ENCODE measurements at regions not wholly inside any gene's neighbourhood (a gene's known extent, or its start where the extent isn't known, plus 50 kb on each side); places are given as distances from the start of the nearest gene placed in this dataset.

DNA sequence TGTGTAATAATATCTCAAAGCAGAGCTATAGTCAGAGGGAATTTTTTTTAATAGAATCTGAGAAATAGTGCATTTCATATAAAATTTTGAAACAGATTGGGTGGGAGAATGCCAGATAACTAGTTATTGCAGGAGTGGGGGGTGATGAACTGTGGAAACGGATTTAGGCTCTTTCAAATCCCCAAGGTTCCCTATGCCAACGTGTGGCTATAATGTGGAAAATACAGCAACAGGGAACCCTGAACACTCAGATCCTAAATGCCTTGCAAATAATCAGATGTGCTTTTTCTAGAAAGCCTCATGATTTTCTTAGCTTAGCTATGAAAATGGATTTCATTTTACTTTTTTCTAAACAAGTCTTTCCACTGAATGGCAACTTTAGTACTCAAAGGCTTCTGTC, 180.5 kb upstream of the DMAC1 start:
- Histone ChIP-seq H3K36me3 (ENCODE audit: insufficient read depth, low read length) (no peaks in the 10 kb centered on the region), H3K27ac (ENCODE audit: low read length) (peak overlapping the region; percentile 52), H3K79me2 (ENCODE audit: insufficient read depth, low read length) (no peaks in the 10 kb centered on the region), H3K4me1 (ENCODE audit: insufficient read depth, low read length) (peaks cover 67% of the 10 kb centered on the region), H3K4me2 (ENCODE audit: insufficient read depth, low read length) (no peak overlapping the region), H2AFZ (ENCODE audit: low read depth, low read length) (no peak overlapping the region), H3K9me3 (ENCODE audit: insufficient read depth, low read length, severe bottlenecking) (no peaks in the 10 kb centered on the region), H3K4me3 (ENCODE audit: low read depth in 1 of 2, low read length in 2 of 2) (no peak overlapping the region), H4K20me1 (ENCODE audit: insufficient read depth, low read length) (no peaks in the 10 kb centered on the region), H3K27me3 (ENCODE audit: insufficient read depth, low read length, poor library complexity) (no peaks in the 10 kb centered on the region), H3K9ac (ENCODE audit: low read depth, low read length) (no peak overlapping the region)
- no peak for ATAC-seq (ENCODE audit: insufficient read depth, low read depth)
- DNase-seq = no peak
- TF ChIP-seq CTCF (IDR thresholded peaks at IDR 0.05; ENCODE audit: borderline replicate concordance, extremely low read depth, low read length, poor library complexity, severe bottlenecking) (no peak), EZH2 (IDR thresholded peaks at IDR 0.05; ENCODE audit: borderline replicate concordance, low read depth, low read length, severe bottlenecking) (no peak)

GRCh38 chr9:7979611-7980010, 180.0 kb upstream of the DMAC1 start:
- peaks cover 71% of the 10 kb centered on the region for H3K4me1 ChIP-seq (ENCODE audit: insufficient read depth, low read length)
- no peaks in the 10 kb centered on the region for H4K20me1 ChIP-seq (ENCODE audit: insufficient read depth, low read length)
- no peaks in the 10 kb centered on the region for H3K79me2 ChIP-seq (ENCODE audit: insufficient read depth, low read length)
- H2AFZ ChIP-seq (ENCODE audit: low read depth, low read length) = no peak overlapping the region; the same call in 1 of the 2 replicates
- H3K4me3 ChIP-seq (ENCODE audit: low read depth in 1 of 2, low read length in 2 of 2) = no peak overlapping the region
- H3K27me3 ChIP-seq (ENCODE audit: insufficient read depth, low read length, poor library complexity) = no peaks in the 10 kb centered on the region
- ATAC-seq (ENCODE audit: insufficient read depth, low read depth) (no peak), DNase-seq (no peak)
- H3K27ac ChIP-seq (ENCODE audit: low read length) = peak overlapping the region; percentile 52
- H3K9me3 ChIP-seq (ENCODE audit: insufficient read depth, low read length, severe bottlenecking) = no peaks in the 10 kb centered on the region
- no peak overlapping the region for H3K4me2 ChIP-seq (ENCODE audit: insufficient read depth, low read length)
- no peak overlapping the region for H3K9ac ChIP-seq (ENCODE audit: low read depth, low read length)
- no peak for TF ChIP-seq CTCF (IDR thresholded peaks at IDR 0.05; ENCODE audit: borderline replicate concordance, extremely low read depth, low read length, poor library complexity, severe bottlenecking)
- H3K36me3 ChIP-seq (ENCODE audit: insufficient read depth, low read length) = no peaks in the 10 kb centered on the region

GRCh38 chr9:7977586-7977985, 178.0 kb upstream of the DMAC1 start:
- Histone ChIP-seq H3K27me3 (ENCODE audit: insufficient read depth, low read length, poor library complexity) (no peaks in the 10 kb centered on the region), H3K9ac (ENCODE audit: low read depth, low read length) (peak overlapping the region; percentile 61), H2AFZ (ENCODE audit: low read depth, low read length) (peak overlapping the region; percentile 61; the same call in 1 of the 2 replicates), H4K20me1 (ENCODE audit: insufficient read depth, low read length) (no peaks in the 10 kb centered on the region), H3K4me1 (ENCODE audit: insufficient read depth, low read length) (peaks cover 84% of the 10 kb centered on the region), H3K36me3 (ENCODE audit: insufficient read depth, low read length) (no peaks in the 10 kb centered on the region), H3K27ac (ENCODE audit: low read length) (peak overlapping the region; percentile 99), H3K79me2 (ENCODE audit: insufficient read depth, low read length) (no peaks in the 10 kb centered on the region), H3K4me3 (ENCODE audit: low read depth in 1 of 2, low read length in 2 of 2) (no peak overlapping the region), H3K4me2 (ENCODE audit: insufficient read depth, low read length) (peak overlapping the region; percentile 23; the same call in 1 of the 2 replicates), H3K9me3 (ENCODE audit: insufficient read depth, low read length, severe bottlenecking) (no peaks in the 10 kb centered on the region)
- DNase-seq = no peak
- TF ChIP-seq EZH2 (IDR thresholded peaks at IDR 0.05; ENCODE audit: borderline replicate concordance, low read depth, low read length, severe bottlenecking) (no peak), CTCF (IDR thresholded peaks at IDR 0.05; ENCODE audit: borderline replicate concordance, extremely low read depth, low read length, poor library complexity, severe bottlenecking) (no peak)
- ATAC-seq (ENCODE audit: insufficient read depth, low read depth) = no peak

DNA sequence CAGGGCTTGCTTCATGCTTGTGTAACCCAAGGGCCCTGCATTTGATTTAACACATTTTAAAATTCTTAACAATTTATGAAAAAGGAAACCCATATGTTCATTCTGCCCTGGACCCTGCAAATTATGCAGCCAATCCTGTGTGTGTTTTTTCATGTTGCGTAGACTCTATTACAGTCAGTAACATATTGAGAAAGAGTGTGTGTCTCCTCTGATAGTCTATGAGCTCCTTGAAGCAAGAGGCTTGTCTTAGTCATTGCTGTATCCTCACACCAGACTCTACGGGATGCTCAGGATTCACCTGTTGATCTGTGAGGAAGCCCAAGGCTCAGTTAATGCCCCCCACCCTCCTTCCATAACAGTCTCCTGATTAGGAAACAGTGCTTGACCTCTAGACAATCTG, 177.3 kb upstream of the DMAC1 start:
- Histone ChIP-seq H4K20me1 (ENCODE audit: insufficient read depth, low read length) (no peaks in the 10 kb centered on the region), H2AFZ (ENCODE audit: low read depth, low read length) (peak overlapping the region; percentile 61), H3K79me2 (ENCODE audit: insufficient read depth, low read length) (no peaks in the 10 kb centered on the region), H3K36me3 (ENCODE audit: insufficient read depth, low read length) (no peaks in the 10 kb centered on the region), H3K4me3 (ENCODE audit: low read depth in 1 of 2, low read length in 2 of 2) (no peak overlapping the region), H3K9ac (ENCODE audit: low read depth, low read length) (peak overlapping the region; percentile 61), H3K9me3 (ENCODE audit: insufficient read depth, low read length, severe bottlenecking) (no peaks in the 10 kb centered on the region), H3K27ac (ENCODE audit: low read length) (peak overlapping the region; percentile 99), H3K4me1 (ENCODE audit: insufficient read depth, low read length) (peaks cover 82% of the 10 kb centered on the region), H3K4me2 (ENCODE audit: insufficient read depth, low read length) (peak overlapping the region; percentile 23; the same call in 1 of the 2 replicates), H3K27me3 (ENCODE audit: insufficient read depth, low read length, poor library complexity) (no peaks in the 10 kb centered on the region)
- DNase-seq (peak; percentile 42), ATAC-seq (ENCODE audit: insufficient read depth, low read depth) (peak; percentile 47)
- TF ChIP-seq CTCF (IDR thresholded peaks at IDR 0.05; ENCODE audit: borderline replicate concordance, extremely low read depth, low read length, poor library complexity, severe bottlenecking) (no peak), EZH2 (IDR thresholded peaks at IDR 0.05; ENCODE audit: borderline replicate concordance, low read depth, low read length, severe bottlenecking) (no peak)
